ENCODE measurements at regions not wholly inside any gene's neighbourhood (a gene's known extent, or its start where the extent isn't known, plus 50 kb on each side); places are given as distances from the start of the nearest gene placed in this dataset.
"Not testable (repeated sequence)": the region's sequence is repeated elsewhere in the genome, so short reads cannot be mapped to it uniquely, and the experiment has no call there.

- no peak for DNase-seq
Observed at GRCh38 chr4:129903861-129904260, 807.9 kb downstream of the C4orf33 start.

- DNase-seq, result no peak
Observed at GRCh38 chr4:129905256-129905655, 809.3 kb downstream of the C4orf33 start.

GRCh38 chr4:129908117-129908516 is 812.2 kb downstream of the C4orf33 start:
- DNase-seq, result no peak

- DNase-seq, result no peak
Observed at GRCh38 chr4:129916991-129917390, 821.0 kb downstream of the C4orf33 start.

DNA sequence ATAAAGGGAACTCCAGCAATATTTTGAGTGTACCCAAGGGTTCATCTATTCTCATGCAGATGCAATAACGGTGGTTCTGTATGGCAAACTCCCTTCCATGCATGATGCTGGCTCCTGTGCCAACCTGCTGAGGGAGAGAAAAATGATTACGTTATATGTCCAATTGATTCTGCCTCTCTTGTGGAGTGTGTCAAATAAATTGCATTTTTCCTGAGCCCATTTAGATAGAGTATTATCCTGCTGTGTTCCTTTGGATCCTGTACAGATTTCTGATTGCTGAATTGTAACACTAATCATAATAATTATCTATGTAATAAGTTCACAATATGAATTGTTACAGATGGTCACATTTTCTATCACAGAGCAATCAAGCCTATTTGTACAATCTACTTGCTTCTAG is 821.7 kb downstream of the C4orf33 start:
- no peak for DNase-seq

GRCh38 chr4:129926936-129927335 is 831.0 kb downstream of the C4orf33 start:
- no peak for DNase-seq

DNA sequence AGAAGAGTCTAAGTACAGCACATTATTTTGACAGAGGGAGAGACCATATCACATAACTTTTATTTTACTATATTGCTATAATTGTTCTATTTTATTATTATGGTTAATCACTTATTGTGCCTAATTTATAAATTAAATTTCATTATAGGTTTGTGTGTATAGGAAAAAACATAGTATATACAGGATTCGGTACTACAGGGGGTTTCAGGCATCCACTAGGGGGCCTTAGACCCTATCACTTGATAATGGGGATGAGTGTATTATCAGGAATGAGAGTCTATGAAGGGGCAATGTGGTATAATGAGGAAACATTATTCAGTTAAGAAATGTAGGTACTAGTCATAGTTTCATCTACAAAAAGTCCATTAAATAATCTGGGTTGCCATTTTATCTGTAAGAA is 833.1 kb downstream of the C4orf33 start:
- no peak for DNase-seq

- DNase-seq, result no peak
Observed at GRCh38 chr4:129929984-129930383, 834.0 kb downstream of the C4orf33 start.

DNA sequence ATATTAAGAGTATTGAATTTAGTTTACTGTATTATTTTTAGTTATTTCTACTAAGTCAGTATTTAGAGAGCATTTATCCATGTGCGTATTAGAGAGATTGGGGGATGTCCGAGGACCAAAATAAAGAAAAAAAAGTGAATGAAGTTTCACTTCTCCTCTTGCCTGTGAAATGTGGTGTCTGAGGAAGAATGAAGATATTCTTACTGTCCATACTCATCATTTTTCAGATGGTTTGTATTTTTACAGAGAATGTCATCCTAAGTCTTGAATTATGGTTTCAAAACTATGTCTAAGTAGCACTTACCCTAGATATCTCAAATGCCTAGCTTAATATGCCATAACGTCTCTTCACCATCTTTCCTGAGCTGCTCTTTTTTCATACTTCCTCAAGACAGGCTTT is 854.3 kb downstream of the C4orf33 start:
- DNase-seq, result no peak

DNA sequence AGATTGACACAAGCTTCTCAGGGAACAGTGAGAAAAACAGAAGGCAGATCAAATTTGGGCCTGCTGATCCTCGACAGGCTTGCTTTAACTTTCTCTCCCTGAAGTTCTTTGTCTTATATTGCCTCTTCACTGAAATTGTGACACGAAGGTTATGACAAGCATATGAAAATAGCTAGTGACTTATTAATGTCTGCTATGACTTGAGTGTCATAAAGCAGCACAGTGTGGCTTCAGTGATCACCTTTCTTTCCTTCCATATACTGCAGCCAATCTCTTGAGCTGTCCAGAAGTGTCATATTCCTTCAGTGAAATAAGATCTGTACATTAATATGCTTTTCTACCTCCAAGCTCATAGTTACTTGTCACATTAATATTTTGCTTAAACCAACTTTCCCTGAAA is 870.2 kb downstream of the C4orf33 start:
- no peak for DNase-seq

DNA sequence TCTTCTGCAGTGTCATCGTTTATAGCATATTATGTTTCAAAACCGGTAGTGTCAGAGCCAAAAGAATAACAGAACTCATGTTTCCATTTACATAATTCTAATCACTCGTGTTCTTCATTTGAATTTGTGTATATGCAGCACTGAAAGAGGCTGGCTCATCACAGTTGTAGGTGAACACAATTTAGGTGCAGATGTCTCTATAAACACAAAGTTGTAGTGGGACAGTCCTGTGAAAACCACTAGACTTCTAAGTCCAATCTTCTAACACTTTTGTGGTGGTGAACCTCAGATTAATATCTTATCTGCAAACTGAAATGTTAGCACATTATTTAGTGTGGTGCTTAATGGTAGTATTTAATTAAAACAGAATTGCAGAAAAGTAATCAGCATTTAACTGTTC is 872.4 kb downstream of the C4orf33 start:
- DNase-seq, result no peak

DNA sequence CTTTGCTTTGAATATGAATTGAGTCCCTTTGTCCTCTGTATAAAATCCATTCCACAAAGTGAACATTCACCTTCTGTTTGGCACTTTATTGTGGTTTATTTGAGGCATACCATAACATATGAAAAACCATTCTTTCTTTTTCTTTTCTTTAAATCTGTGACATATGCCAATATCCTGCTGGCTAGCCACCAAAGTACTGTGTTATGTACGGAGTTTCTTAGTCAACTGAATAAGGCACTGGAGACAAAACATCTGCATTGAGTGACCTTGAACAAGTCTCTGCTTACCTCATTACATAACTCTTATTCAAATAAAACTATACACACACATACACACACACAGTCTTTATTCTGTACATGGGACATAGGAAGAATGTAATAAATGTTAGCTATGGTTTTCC is 872.8 kb downstream of the C4orf33 start:
- DNase-seq, result no peak

GRCh38 chr4:129970801-129971200 is 874.8 kb downstream of the C4orf33 start:
- DNase-seq, result no peak

- DNase-seq, result no peak
Observed at GRCh38 chr4:129971419-129971818, 875.5 kb downstream of the C4orf33 start.

- DNase-seq, result no peak
Observed at GRCh38 chr4:129972257-129972656, 876.3 kb downstream of the C4orf33 start.

DNA sequence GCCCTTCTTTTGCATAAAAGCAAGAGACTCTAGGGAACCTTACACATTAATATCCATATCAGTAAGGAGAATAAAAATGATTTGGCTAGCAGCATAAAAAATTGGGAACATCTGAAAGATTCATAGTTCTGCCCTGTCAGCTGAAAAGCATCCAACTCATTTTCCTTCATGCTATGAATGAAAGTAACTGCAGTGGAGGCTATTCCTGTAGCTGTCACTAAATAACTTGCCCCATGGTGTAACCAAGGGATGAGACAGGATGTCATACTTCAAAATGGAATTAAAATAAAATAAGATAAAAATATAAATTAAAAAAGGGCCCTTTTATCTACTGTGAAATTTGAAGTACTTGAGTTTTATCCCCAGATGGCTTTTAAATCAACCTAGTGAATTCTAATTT is 878.8 kb downstream of the C4orf33 start:
- DNase-seq, result no peak

GRCh38 chr4:129978315-129978714 is 882.4 kb downstream of the C4orf33 start:
- DNase-seq, result no peak

DNA sequence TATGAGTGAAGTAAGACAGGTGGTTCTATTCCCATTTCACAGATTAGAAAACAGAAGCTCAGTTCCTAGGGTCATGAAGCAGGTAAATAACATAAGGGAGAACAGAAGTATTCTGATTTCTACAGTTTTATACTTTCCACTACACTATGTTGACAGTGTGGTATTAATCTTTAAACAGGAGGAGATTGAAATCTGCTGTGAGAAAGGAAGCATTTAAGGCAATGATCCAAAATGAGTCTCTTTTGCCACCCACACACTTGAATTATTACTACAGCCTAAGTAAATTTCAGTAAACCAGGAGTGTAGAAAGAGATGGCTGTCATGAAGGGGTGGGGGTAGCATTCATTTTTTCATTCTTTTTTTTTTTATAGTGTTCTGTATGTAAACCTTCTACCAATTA is 893.0 kb downstream of the C4orf33 start:
- DNase-seq, result no peak

DNA sequence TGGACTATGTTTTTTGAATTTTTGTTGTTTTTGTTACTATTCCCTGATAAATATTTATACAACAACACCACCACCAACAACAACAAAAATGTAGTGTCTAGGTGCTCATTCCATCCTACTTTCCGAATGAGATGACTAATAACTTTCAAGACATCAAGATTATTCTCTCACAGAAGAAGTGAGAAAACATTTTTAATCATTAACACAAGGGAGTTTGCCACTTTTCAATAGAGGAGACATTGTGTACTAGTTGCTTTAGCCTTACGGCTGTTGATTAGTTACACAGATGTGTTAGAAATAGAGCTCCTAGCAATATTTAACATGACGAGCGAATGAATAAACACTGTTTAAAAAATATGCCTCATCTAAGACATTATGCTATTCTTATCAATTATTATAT is 898.8 kb downstream of the C4orf33 start:
- DNase-seq, result no peak

DNA sequence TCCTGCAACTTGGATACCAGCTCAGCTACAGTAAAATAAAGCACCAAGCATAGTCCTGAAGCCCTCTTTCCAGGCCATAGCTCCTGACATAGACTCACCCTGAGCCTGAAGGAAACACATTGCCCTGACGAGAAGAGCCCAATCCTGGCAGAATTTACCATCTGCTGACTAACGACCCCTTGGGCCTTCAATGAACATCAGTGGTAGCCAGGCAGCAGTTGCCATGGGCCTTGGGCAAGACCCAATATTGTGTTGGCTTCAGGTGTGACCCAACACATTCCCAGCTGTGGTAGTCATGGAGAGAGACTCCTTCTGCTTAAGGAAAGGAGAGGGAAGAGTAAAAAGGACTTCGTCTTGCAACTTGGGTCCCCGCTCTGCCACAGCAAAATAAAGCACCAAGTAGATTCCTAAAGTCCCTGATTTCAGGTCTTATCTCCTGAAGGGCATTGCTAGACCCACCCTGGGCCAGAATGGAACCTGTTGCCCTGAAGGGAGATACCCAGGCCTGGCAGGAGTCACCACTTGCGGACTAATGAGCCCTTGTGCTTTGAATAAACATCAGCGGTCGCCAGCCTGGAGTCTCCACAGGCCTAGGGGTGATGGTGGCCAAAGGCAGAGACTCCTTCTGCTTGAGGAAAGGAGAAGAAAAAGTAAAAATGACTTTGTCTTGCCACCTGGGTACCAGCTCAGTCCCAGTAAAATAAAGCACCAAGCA is 902.6 kb downstream of the C4orf33 start:
- DNase-seq, result no peak

- no peak for DNase-seq
Observed at GRCh38 chr4:129999156-129999555, 903.2 kb downstream of the C4orf33 start.

- no peak for DNase-seq
Observed at GRCh38 chr4:130008461-130008860, 912.5 kb downstream of the C4orf33 start.

- DNase-seq, result not testable (repeated sequence)
Observed at GRCh38 chr4:130012806-130013205, 916.9 kb downstream of the C4orf33 start.

DNA sequence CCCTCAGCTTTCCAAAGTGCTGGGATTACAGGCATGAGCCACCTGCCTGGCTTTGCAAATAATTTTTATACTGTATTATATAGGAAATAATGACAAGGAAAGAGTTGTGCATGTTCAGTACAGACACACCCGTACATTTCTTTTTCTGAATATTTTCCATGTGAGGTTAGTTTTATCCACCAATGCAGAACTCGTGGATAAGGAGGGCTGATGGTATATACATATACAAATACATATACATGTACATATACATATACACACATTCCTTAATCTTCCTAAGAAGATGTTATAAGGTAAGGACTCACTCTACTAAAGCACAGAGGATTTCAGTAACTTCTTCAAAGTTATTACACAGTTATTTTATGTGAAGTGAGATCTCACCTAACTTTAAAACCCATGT is 925.8 kb downstream of the C4orf33 start:
- DNase-seq, result no peak

DNA sequence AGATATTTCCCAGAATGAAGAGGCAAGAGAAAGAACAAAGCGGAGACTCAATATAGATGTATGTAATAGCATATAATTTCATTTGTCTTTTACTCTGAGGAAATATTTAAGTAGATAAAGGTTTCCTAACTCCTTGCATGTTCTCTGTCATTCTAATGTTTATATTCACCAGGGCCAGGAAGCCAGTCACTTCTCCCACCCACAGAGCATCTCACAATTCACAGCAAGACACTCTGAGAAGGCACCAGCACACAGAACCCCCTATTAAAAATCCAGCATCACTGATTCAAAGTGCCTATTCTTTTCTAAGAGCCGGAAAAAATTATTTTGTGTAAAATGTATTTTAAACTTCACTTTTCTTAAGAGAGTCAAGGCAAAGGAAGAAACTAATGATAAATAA is 927.1 kb downstream of the C4orf33 start:
- DNase-seq, result no peak

DNA sequence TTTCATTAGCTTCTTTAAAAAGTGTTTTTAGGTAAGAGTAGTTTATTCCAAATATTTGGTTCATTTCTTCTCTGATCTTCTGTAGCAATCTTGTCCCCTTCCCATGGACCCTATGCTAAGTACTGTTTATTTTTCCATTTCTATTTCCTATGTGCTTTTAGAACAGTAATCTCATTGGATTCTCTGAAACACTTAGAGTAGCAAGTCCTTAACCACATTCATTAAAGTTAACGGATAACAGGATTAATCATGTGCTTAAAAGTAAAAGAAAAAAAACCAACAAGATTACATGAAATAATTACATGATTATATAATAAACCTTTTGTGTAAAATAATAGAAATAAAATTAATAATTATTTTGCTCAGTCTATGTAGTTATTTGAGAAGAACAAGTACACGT is 929.7 kb downstream of the C4orf33 start:
- no peak for DNase-seq

Data from stimulated activated CD4-positive, alpha-beta T cell treated with anti-CD3 and anti-CD28 coated beads, Interleukin-2, amount 100 ng/mL, for 24 hours (primary cell).